ENCODE measurements at regions not wholly inside any gene's neighbourhood (a gene's known extent, or its start where the extent isn't known, plus 50 kb on each side); places are given as distances from the start of the nearest gene placed in this dataset.

GRCh38 chr7:92944633-92945032 lies 108.3 kb upstream of the CDK6 start:
- TF ChIP-seq CTCF (IDR thresholded peaks at IDR 0.05) (no peak), EZH2 (IDR thresholded peaks at IDR 0.05; ENCODE audit: borderline replicate concordance, insufficient read depth, low read depth, low read length, poor library complexity, severe bottlenecking) (no peak)

Measured in B cell (primary cell).